HCT116 (cell line): ENCODE measurements at regions not wholly inside any gene's neighbourhood (a gene's known extent, or its start where the extent isn't known, plus 50 kb on each side); places are given as distances from the start of the nearest gene placed in this dataset.

Experiments
- ATAC-seq: fragments of 200-7000 bp; cut with Tn5 transposase; 2 replicates; pipeline ENCODE4 v1.9.1; 2020; ENCODE audit warnings: mild to moderate bottlenecking, moderate library complexity
- BruUV-seq: library from RNA; stranded (reverse); fragments of 400-500 nt; replicated peaks from 2 replicates; lab custom pipeline; 2021; lab: Mats Ljungman, UMichigan
- CTCF ChIA-PET: fragments of 300-600 bp; sonication (Branson Sonifier 250); formaldehyde crosslinking; loops from one replicate; lab custom pipeline; 2021; ENCODE audit warnings: antibody characterized with exemption; lab: Charles Lee
- POLR2A ChIA-PET: fragments of 300-600, 350-600 bp; sonication (Branson Sonifier 250); formaldehyde crosslinking; loops from one replicate; lab custom pipeline; 2021; ENCODE audit warnings: antibody characterized with exemption; lab: Charles Lee
- RAD21 ChIA-PET, 2 experiments: fragments of 300-600 bp; sonication (Branson Sonifier 250); formaldehyde crosslinking; loops; one replicate each; lab custom pipeline; 2023; ENCODE audit warnings: low total read pairs in 2 of 2; ENCODE audit not compliant: uncharacterized antibody in 2 of 2, unreplicated experiment in 2 of 2, low non-redundant PET in 1 of 2; lab: Charles Lee
- DNase-seq: peaks from one replicate; pipeline ENCODE4 v3.0.0-alpha.2; 2010; ENCODE audit warnings: low read depth, low spot score
- H2AFZ ChIP-seq: fragments of 200-600 bp; shearing (Covaris generic), sonication (generic); 2 replicates; pipeline ENCODE4 v1.6.1; 2017; ENCODE audit warnings: low read depth, mixed run types, mixed read lengths, antibody characterized with exemption, low read length; ENCODE audit not compliant: poor library complexity, severe bottlenecking
- H3K27ac ChIP-seq: 2 replicates; pipeline ENCODE4 v1.5.1; 2012; ENCODE audit warnings: low read depth, low read length
- H3K27me3 ChIP-seq: fragments of 200-600 bp; sonication (generic); 2 replicates; pipeline ENCODE4 v1.6.1; 2016; ENCODE audit warnings: mixed run types, low read length, mixed read lengths; ENCODE audit not compliant: insufficient read depth
- H3K36me3 ChIP-seq, 2 experiments: fragments of 200-500 bp in 1 of 2; fragments of 200-600 bp in 1 of 2; sonication (Bioruptor generic) in 1 of 2; sonication (generic) in 1 of 2; 2 replicates each; pipeline versions ENCODE4 v1.5.1 to v1.6.1; 2014 to 2016; ENCODE audit warnings: low read length in 2 of 2, inconsistent platforms in 1 of 2, mixed read lengths in 1 of 2, mixed run types in 1 of 2; ENCODE audit not compliant: insufficient read depth in 2 of 2, control insufficient read depth in 1 of 2
- H3K4me1 ChIP-seq, 2 experiments: fragments of 200-600 bp in 1 of 2; sonication (generic) in 1 of 2; 2 replicates each; pipeline versions ENCODE4 v1.5.1 to v1.6.1; 2012 to 2017; ENCODE audit warnings: low read length in 2 of 2, inconsistent platforms in 1 of 2, mild to moderate bottlenecking in 1 of 2, mixed read lengths in 1 of 2, mixed run types in 1 of 2, moderate library complexity in 1 of 2; ENCODE audit not compliant: insufficient read depth in 2 of 2, control insufficient read depth in 1 of 2
- H3K4me2 ChIP-seq: fragments of 200-600 bp; sonication (generic); 2 replicates; pipeline ENCODE4 v1.6.1; 2017; ENCODE audit warnings: mixed run types, low read length, mixed read lengths
- H3K4me3 ChIP-seq, 2 experiments: fragments of 200-600 bp in 1 of 2; sonication (generic) in 1 of 2; replicated peaks in 1 of 2; 2 replicates each; pipeline ENCODE4 v1.5.1; 2011 to 2016; ENCODE audit warnings: low read length in 2 of 2, control low read depth in 1 of 2, low read depth in 1 of 2, mild to moderate bottlenecking in 1 of 2, mixed read lengths in 1 of 2, mixed run types in 1 of 2
- H3K79me2 ChIP-seq: fragments of 200-600 bp; sonication (generic); 2 replicates; pipeline ENCODE4 v1.6.1; 2017; ENCODE audit warnings: mild to moderate bottlenecking, mixed run types, low read length, moderate library complexity, mixed read lengths; ENCODE audit not compliant: insufficient read depth
- H3K9ac ChIP-seq: fragments of 200-600 bp; sonication (generic); 2 replicates; pipeline ENCODE4 v1.6.1; 2016; ENCODE audit warnings: low read length, mixed read lengths
- H3K9me2 ChIP-seq: fragments of 200-600 bp; sonication (generic), shearing (Covaris generic); 2 replicates; pipeline ENCODE4 v1.6.1; 2017; ENCODE audit warnings: mixed run types, mild to moderate bottlenecking, moderate library complexity; ENCODE audit not compliant: insufficient read depth
- H3K9me3 ChIP-seq, 2 experiments: fragments of 200-500 bp in 1 of 2; fragments of 200-600 bp in 1 of 2; sonication (Bioruptor generic) in 1 of 2; sonication (generic) in 1 of 2; 2 replicates each; pipeline ENCODE4 v1.6.1; 2014 to 2017; ENCODE audit warnings: low read length in 2 of 2, mixed read lengths in 2 of 2, inconsistent platforms in 1 of 2, low read depth in 1 of 2, mild to moderate bottlenecking in 1 of 2, mixed run types in 1 of 2, moderate library complexity in 1 of 2; ENCODE audit not compliant: control insufficient read depth in 1 of 2, insufficient read depth in 1 of 2
- H4K20me1 ChIP-seq: fragments of 200-600 bp; sonication (generic), shearing (Covaris generic); 2 replicates; pipeline ENCODE4 v1.6.1; 2017; ENCODE audit warnings: mixed run types, mild to moderate bottlenecking, moderate library complexity; ENCODE audit not compliant: insufficient read depth
- CBX3 ChIP-seq: IDR thresholded peaks from 2 replicates; pipeline ENCODE4 v1.6.1; 2012; ENCODE audit warnings: low read depth
- CEBPB ChIP-seq: IDR thresholded peaks from 2 replicates; pipeline ENCODE4 v1.6.1; 2012; ENCODE audit warnings: low read depth
- EGR1 ChIP-seq: IDR thresholded peaks from 2 replicates; pipeline ENCODE4 v1.6.1; 2012; ENCODE audit warnings: low read depth
- ELF1 ChIP-seq: IDR thresholded peaks from 2 replicates; pipeline ENCODE4 v1.6.1; 2012; ENCODE audit warnings: low read depth, borderline replicate concordance
- EZH2 ChIP-seq: fragments of 200-600 bp; sonication (generic); IDR thresholded peaks from 2 replicates; pipeline ENCODE4 v1.6.1; 2017; ENCODE audit warnings: antibody characterized with exemption, mixed run types
- FOSL1 ChIP-seq: IDR thresholded peaks from 2 replicates; pipeline ENCODE4 v1.6.1; 2012; ENCODE audit warnings: low read depth
- POLR2A ChIP-seq: IDR thresholded peaks from 2 replicates; pipeline ENCODE4 v1.7.0; 2011; ENCODE audit warnings: borderline replicate concordance; ENCODE audit not compliant: insufficient read depth, insufficient read length; ENCODE audit errors: extremely low read depth
- POLR2AphosphoS5 ChIP-seq: IDR thresholded peaks from 2 replicates; pipeline ENCODE4 v1.6.1; 2011; ENCODE audit warnings: mild to moderate bottlenecking, low read depth, low read length, moderate library complexity
- RAD21 ChIP-seq: IDR thresholded peaks from 2 replicates; pipeline ENCODE4 v1.6.1; 2012; ENCODE audit warnings: low read depth, mild to moderate bottlenecking
- SIN3A ChIP-seq: IDR thresholded peaks from 2 replicates; pipeline ENCODE4 v1.6.1; 2012; ENCODE audit warnings: low read depth
- SP1 ChIP-seq: IDR thresholded peaks from 2 replicates; pipeline ENCODE4 v1.6.1; 2012; ENCODE audit warnings: low read depth
- TCF7L2 ChIP-seq: IDR thresholded peaks from 2 replicates; pipeline ENCODE4 v1.7.0; 2011; ENCODE audit warnings: borderline replicate concordance, inconsistent platforms; ENCODE audit not compliant: insufficient read depth, insufficient read length; ENCODE audit errors: extremely low read depth
- YY1 ChIP-seq: IDR thresholded peaks from 2 replicates; pipeline ENCODE4 v1.6.1; 2011; ENCODE audit warnings: low read length, low read depth, moderate library complexity, mild to moderate bottlenecking; ENCODE audit not compliant: insufficient replicate concordance; ENCODE audit errors: extremely low read depth
- ZFX ChIP-seq: fragments of 450-650 bp; IDR thresholded peaks from 2 replicates; pipeline ENCODE4 v1.6.1; 2017
- ZNF274 ChIP-seq: fragments of 200-500 bp; sonication (Bioruptor generic); IDR thresholded peaks from 2 replicates; pipeline ENCODE4 v1.6.1; 2014; ENCODE audit warnings: mild to moderate bottlenecking, low read depth, low read length, inconsistent platforms
- intact Hi-C: fragments of 100-400 bp; cut with micrococcal nuclease; formaldehyde crosslinking; loops from 2 replicates; pipeline ENCODE4 v1.10.0; 2022
- TF ChIP-seq, protein P1 (sequence below), 3 experiments: fragments of 200-600 bp in 1 of 3; sonication (generic) in 1 of 3; IDR thresholded peaks in 2 of 3; conservative IDR thresholded peaks in 1 of 3; 2 replicates each; pipeline ENCODE4 v1.5.1; 2012 to 2017; ENCODE audit warnings: low read depth in 2 of 3, low read length in 2 of 3, antibody characterized with exemption in 1 of 3, borderline replicate concordance in 1 of 3, control low read depth in 1 of 3, mild to moderate bottlenecking in 1 of 3, mixed read lengths in 1 of 3, mixed run types in 1 of 3, moderate library complexity in 1 of 3; ENCODE audit not compliant: insufficient read depth in 1 of 3
- TF ChIP-seq, protein P2 (sequence below): IDR thresholded peaks from 2 replicates; pipeline ENCODE4 v1.6.1; 2012
- TF ChIP-seq, protein P3 (sequence below): IDR thresholded peaks from 2 replicates; pipeline ENCODE4 v1.6.1; 2012; ENCODE audit warnings: low read depth
- TF ChIP-seq, protein P4 (sequence below): IDR thresholded peaks from 2 replicates; pipeline ENCODE4 v1.6.1; 2011; ENCODE audit warnings: mild to moderate bottlenecking, low read length, moderate library complexity; ENCODE audit not compliant: insufficient replicate concordance; ENCODE audit errors: extremely low read depth

DNA sequence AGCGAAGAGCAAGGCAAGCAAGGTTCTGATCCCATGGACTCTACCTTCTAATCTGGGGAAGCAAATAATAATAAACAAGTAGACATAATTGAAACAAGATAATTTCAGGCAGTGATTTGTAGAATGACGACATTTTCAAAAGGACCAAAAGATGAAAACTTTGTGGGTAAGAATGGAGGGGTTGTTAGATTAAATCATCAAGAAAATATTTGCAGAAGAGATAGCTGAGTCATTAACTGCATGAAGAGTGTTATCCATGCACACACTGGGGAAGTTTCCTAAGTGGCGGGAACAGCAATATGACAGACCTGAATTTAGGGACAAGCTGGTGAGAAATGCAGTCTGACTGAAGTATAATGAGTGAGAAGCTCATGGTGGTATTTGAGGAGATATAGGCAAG is 583.1 kb upstream of the RGS18 start (continued):
- TF ChIP-seq, protein P1, sequence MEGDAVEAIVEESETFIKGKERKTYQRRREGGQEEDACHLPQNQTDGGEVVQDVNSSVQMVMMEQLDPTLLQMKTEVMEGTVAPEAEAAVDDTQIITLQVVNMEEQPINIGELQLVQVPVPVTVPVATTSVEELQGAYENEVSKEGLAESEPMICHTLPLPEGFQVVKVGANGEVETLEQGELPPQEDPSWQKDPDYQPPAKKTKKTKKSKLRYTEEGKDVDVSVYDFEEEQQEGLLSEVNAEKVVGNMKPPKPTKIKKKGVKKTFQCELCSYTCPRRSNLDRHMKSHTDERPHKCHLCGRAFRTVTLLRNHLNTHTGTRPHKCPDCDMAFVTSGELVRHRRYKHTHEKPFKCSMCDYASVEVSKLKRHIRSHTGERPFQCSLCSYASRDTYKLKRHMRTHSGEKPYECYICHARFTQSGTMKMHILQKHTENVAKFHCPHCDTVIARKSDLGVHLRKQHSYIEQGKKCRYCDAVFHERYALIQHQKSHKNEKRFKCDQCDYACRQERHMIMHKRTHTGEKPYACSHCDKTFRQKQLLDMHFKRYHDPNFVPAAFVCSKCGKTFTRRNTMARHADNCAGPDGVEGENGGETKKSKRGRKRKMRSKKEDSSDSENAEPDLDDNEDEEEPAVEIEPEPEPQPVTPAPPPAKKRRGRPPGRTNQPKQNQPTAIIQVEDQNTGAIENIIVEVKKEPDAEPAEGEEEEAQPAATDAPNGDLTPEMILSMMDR (IDR thresholded peaks at IDR 0.05 in 2 of 3, conservative IDR thresholded peaks at IDR 0.05 in 1 of 3; ENCODE audit: borderline replicate concordance in 1 of 3, insufficient read depth in 1 of 3, low read depth in 2 of 3, low read length in 2 of 3) = no peak
- TF ChIP-seq ZNF274 (no peak), EZH2 (no peak), YY1 (no peak), CEBPB (no peak)
- TF ChIP-seq, protein P2, sequence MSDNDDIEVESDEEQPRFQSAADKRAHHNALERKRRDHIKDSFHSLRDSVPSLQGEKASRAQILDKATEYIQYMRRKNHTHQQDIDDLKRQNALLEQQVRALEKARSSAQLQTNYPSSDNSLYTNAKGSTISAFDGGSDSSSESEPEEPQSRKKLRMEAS = no peak

DNA sequence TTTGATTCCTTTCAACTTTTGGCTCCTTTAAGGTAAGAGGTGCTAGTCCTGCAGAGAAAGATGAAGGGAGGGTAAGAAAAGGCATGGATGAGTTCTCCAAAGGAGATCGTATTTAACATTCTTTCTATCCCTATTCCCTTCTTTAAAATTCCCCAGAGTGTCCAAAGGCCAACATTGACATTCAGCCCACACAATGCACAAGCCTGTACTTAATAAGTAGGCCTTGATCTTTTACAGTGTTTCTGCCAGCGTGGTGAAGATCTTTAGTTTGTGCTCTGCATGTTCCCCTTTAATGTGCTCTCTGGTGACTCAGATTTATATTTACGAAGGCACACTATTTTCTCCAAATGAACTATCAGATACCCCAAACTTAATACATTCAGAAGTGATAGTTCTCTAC is 582.5 kb upstream of the RGS18 start:
- Histone ChIP-seq H3K4me2 (no peak overlapping the region), H3K79me2 (no peaks in the 10 kb centered on the region), H3K9me3 (no peaks in the 10 kb centered on the region), H3K27ac (no peak overlapping the region), H3K4me1 (no peaks in the 10 kb centered on the region), H3K9me2 (no peaks in the 10 kb centered on the region), H3K36me3 (no peaks in the 10 kb centered on the region), H3K4me3 (no peak overlapping the region), H2AFZ (no peak overlapping the region), H3K27me3 (no peaks in the 10 kb centered on the region), H3K9ac (no peak overlapping the region), H4K20me1 (no peaks in the 10 kb centered on the region)
- BruUV-seq = no TSS peak
- no peak for DNase-seq
- CTCF ChIA-PET = no interaction called here
- POLR2A ChIA-PET = no interaction called here
- intact Hi-C loops = no loop called here
- no peak for ATAC-seq
- RAD21 ChIA-PET = no interaction called here
- no peak for TF ChIP-seq YY1
- no peak for TF ChIP-seq FOSL1
- TF ChIP-seq, protein P3, sequence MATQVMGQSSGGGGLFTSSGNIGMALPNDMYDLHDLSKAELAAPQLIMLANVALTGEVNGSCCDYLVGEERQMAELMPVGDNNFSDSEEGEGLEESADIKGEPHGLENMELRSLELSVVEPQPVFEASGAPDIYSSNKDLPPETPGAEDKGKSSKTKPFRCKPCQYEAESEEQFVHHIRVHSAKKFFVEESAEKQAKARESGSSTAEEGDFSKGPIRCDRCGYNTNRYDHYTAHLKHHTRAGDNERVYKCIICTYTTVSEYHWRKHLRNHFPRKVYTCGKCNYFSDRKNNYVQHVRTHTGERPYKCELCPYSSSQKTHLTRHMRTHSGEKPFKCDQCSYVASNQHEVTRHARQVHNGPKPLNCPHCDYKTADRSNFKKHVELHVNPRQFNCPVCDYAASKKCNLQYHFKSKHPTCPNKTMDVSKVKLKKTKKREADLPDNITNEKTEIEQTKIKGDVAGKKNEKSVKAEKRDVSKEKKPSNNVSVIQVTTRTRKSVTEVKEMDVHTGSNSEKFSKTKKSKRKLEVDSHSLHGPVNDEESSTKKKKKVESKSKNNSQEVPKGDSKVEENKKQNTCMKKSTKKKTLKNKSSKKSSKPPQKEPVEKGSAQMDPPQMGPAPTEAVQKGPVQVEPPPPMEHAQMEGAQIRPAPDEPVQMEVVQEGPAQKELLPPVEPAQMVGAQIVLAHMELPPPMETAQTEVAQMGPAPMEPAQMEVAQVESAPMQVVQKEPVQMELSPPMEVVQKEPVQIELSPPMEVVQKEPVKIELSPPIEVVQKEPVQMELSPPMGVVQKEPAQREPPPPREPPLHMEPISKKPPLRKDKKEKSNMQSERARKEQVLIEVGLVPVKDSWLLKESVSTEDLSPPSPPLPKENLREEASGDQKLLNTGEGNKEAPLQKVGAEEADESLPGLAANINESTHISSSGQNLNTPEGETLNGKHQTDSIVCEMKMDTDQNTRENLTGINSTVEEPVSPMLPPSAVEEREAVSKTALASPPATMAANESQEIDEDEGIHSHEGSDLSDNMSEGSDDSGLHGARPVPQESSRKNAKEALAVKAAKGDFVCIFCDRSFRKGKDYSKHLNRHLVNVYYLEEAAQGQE = no peak
- no peak for TF ChIP-seq ELF1
- TF ChIP-seq EGR1 = no peak
- TF ChIP-seq POLR2AphosphoS5 = no peak
- no peak for TF ChIP-seq SP1
- TF ChIP-seq, protein P4, sequence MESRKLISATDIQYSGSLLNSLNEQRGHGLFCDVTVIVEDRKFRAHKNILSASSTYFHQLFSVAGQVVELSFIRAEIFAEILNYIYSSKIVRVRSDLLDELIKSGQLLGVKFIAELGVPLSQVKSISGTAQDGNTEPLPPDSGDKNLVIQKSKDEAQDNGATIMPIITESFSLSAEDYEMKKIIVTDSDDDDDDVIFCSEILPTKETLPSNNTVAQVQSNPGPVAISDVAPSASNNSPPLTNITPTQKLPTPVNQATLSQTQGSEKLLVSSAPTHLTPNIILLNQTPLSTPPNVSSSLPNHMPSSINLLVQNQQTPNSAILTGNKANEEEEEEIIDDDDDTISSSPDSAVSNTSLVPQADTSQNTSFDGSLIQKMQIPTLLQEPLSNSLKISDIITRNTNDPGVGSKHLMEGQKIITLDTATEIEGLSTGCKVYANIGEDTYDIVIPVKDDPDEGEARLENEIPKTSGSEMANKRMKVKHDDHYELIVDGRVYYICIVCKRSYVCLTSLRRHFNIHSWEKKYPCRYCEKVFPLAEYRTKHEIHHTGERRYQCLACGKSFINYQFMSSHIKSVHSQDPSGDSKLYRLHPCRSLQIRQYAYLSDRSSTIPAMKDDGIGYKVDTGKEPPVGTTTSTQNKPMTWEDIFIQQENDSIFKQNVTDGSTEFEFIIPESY = no peak
- no peak for TF ChIP-seq SIN3A
- TF ChIP-seq POLR2A = no peak
- TF ChIP-seq ZFX = no peak
- TF ChIP-seq, protein P2 = no peak
- no peak for TF ChIP-seq CBX3
- no peak for TF ChIP-seq ZNF274
- TF ChIP-seq RAD21 = no peak
- no peak for TF ChIP-seq TCF7L2
